HG02678 (cell line): ENCODE measurements at regions not wholly inside any gene's neighbourhood (a gene's known extent, or its start where the extent isn't known, plus 50 kb on each side); places are given as distances from the start of the nearest gene placed in this dataset.

Experiments
- ATAC-seq: cut with Tn5 transposase; IDR thresholded peaks from one replicate; pipeline ENCODE4 v1.9.1; 2021; ENCODE audit warnings: mild to moderate bottlenecking, moderate library complexity; ENCODE audit not compliant: unreplicated experiment

- ATAC-seq, result no peak
These were observed 373.9 kb downstream of the AASDHPPT start for GRCh38 chr11:106451228-106451922.

- no peak for ATAC-seq
These were observed 379.2 kb downstream of the AASDHPPT start for GRCh38 chr11:106456647-106457046.

- ATAC-seq, result no peak
These were observed 380.3 kb downstream of the AASDHPPT start for GRCh38 chr11:106457727-106458126.

- ATAC-seq, result no peak
These were observed 381.7 kb downstream of the AASDHPPT start for GRCh38 chr11:106459135-106459534.

- ATAC-seq, result no peak
These were observed 383.8 kb downstream of the AASDHPPT start for GRCh38 chr11:106461148-106461691.

- ATAC-seq, result no peak
These were observed 384.5 kb downstream of the AASDHPPT start for GRCh38 chr11:106461839-106462545.

- ATAC-seq, result no peak
These were observed 385.7 kb downstream of the AASDHPPT start for GRCh38 chr11:106463154-106463553.

GRCh38 chr11:106463796-106464201 lies 386.3 kb downstream of the AASDHPPT start:
- ATAC-seq, result no peak

GRCh38 chr11:106464728-106465127 lies 387.3 kb downstream of the AASDHPPT start:
- no peak for ATAC-seq

- ATAC-seq, result no peak
These were observed 389.1 kb downstream of the AASDHPPT start for GRCh38 chr11:106466521-106467080.

- no peak for ATAC-seq
These were observed 390.0 kb downstream of the AASDHPPT start for GRCh38 chr11:106467501-106467900.

- no peak for ATAC-seq
These were observed 390.6 kb downstream of the AASDHPPT start for GRCh38 chr11:106468086-106468485.

- no peak for ATAC-seq
These were observed 391.1 kb downstream of the AASDHPPT start for GRCh38 chr11:106468531-106468930.

GRCh38 chr11:106470230-106470629 lies 392.8 kb downstream of the AASDHPPT start:
- ATAC-seq, result no peak

- no peak for ATAC-seq
These were observed 393.8 kb downstream of the AASDHPPT start for GRCh38 chr11:106471276-106471675.

- ATAC-seq, result no peak
These were observed 395.7 kb downstream of the AASDHPPT start for GRCh38 chr11:106473089-106473722.

GRCh38 chr11:106474274-106474673 lies 396.8 kb downstream of the AASDHPPT start:
- no peak for ATAC-seq

GRCh38 chr11:106475181-106475580 lies 397.7 kb downstream of the AASDHPPT start:
- ATAC-seq, result no peak

GRCh38 chr11:106477776-106478175 lies 400.3 kb downstream of the AASDHPPT start:
- ATAC-seq, result no peak

- no peak for ATAC-seq
These were observed 402.2 kb downstream of the AASDHPPT start for GRCh38 chr11:106479646-106480045.

GRCh38 chr11:106480581-106481190 lies 403.2 kb downstream of the AASDHPPT start:
- ATAC-seq, result no peak
